HL-60 (cell line): ENCODE measurements at regions not wholly inside any gene's neighbourhood (a gene's known extent, or its start where the extent isn't known, plus 50 kb on each side); places are given as distances from the start of the nearest gene placed in this dataset.

Experiments used
- GABPA ChIP-seq: IDR thresholded peaks from 2 replicates; pipeline ENCODE4 v1.6.1; 2012; ENCODE audit warnings: low read depth
- POLR2AphosphoS5 ChIP-seq: IDR thresholded peaks from 2 replicates; pipeline ENCODE4 v1.6.1; 2012; ENCODE audit warnings: low read depth
- REST ChIP-seq: IDR thresholded peaks from 2 replicates; pipeline ENCODE4 v1.6.1; 2012; ENCODE audit warnings: low read depth; ENCODE audit not compliant: insufficient replicate concordance
- SPI1 ChIP-seq: IDR thresholded peaks from 2 replicates; pipeline ENCODE4 v1.6.1; 2012; ENCODE audit warnings: low read depth, mild to moderate bottlenecking, borderline replicate concordance
- TF ChIP-seq, protein P1 (sequence below): IDR thresholded peaks from one replicate; pipeline ENCODE4 v1.5.1; 2011; ENCODE audit warnings: low read length, control low read depth, inconsistent platforms; ENCODE audit not compliant: insufficient read depth

DNA sequence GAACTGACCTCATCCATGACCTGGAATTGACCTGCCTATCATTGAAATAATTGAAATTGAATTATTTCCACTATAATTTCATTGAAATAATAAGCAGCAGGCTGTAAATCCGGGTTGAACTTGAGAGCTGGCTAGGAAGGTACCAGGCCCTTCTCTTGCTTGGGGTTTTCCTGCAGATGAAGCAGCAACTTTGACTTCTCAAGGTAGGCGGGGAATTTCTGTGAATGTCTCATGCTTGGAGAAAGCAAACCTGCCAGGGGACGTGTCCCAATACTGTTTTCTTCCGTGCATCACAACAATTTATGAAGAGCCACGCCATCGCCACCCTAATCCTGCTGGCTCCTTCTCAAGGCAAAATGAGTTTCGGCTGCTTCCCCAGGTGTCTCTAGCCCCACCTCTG is 97.5 kb upstream of the XYLT1 start:
- TF ChIP-seq, protein P1, sequence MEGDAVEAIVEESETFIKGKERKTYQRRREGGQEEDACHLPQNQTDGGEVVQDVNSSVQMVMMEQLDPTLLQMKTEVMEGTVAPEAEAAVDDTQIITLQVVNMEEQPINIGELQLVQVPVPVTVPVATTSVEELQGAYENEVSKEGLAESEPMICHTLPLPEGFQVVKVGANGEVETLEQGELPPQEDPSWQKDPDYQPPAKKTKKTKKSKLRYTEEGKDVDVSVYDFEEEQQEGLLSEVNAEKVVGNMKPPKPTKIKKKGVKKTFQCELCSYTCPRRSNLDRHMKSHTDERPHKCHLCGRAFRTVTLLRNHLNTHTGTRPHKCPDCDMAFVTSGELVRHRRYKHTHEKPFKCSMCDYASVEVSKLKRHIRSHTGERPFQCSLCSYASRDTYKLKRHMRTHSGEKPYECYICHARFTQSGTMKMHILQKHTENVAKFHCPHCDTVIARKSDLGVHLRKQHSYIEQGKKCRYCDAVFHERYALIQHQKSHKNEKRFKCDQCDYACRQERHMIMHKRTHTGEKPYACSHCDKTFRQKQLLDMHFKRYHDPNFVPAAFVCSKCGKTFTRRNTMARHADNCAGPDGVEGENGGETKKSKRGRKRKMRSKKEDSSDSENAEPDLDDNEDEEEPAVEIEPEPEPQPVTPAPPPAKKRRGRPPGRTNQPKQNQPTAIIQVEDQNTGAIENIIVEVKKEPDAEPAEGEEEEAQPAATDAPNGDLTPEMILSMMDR = no peak
- TF ChIP-seq REST (no peak), POLR2AphosphoS5 (no peak), SPI1 (no peak), GABPA (no peak)
